OCI-LY7 (cell line): ENCODE measurements at regions not wholly inside any gene's neighbourhood (a gene's known extent, or its start where the extent isn't known, plus 50 kb on each side); places are given as distances from the start of the nearest gene placed in this dataset.

Experiments used
- BruUV-seq: library from RNA; stranded (reverse); fragments of 400-500 nt; replicated peaks from 2 replicates; lab custom pipeline; 2021; lab: Mats Ljungman, UMichigan
- CTCF ChIA-PET: fragments of 300-600 bp; sonication (Branson Sonifier 250); formaldehyde crosslinking; loops from one replicate; lab custom pipeline; 2022; ENCODE audit warnings: antibody characterized with exemption; ENCODE audit not compliant: unreplicated experiment; lab: Charles Lee
- POLR2A ChIA-PET: fragments of 300-600 bp; sonication (Branson Sonifier 250); formaldehyde crosslinking; loops from one replicate; lab custom pipeline; 2022; ENCODE audit warnings: antibody characterized with exemption; lab: Charles Lee
- DNase-seq: peaks from one replicate; pipeline ENCODE4 v3.0.0-alpha.2; 2015; ENCODE audit warnings: low spot score
- H2AFZ ChIP-seq: fragments of 200-600 bp; sonication (generic), shearing (Covaris generic); 2 replicates; pipeline ENCODE4 v1.6.1; 2014; ENCODE audit warnings: mild to moderate bottlenecking, antibody characterized with exemption, low read length, moderate library complexity
- H3K27ac ChIP-seq: fragments of 200-600 bp; sonication (generic); 2 replicates; pipeline ENCODE4 v1.5.1; 2014; ENCODE audit warnings: mixed run types, low read depth, mild to moderate bottlenecking, moderate library complexity, low read length, inconsistent platforms; ENCODE audit not compliant: poor library complexity, severe bottlenecking
- H3K36me3 ChIP-seq: fragments of 200-600 bp; sonication (generic); 2 replicates; pipeline ENCODE4 v1.6.1; 2014; ENCODE audit warnings: mild to moderate bottlenecking, antibody characterized with exemption, low read length, moderate library complexity, mixed read lengths; ENCODE audit not compliant: insufficient read depth
- H3K4me1 ChIP-seq: fragments of 200-600 bp; sonication (generic); 2 replicates; pipeline ENCODE4 v1.5.1; 2014; ENCODE audit warnings: mild to moderate bottlenecking, low read length; ENCODE audit not compliant: insufficient read depth, poor library complexity, severe bottlenecking
- H3K4me2 ChIP-seq: fragments of 200-600 bp; sonication (generic); 2 replicates; pipeline ENCODE4 v1.6.1; 2014; ENCODE audit warnings: mild to moderate bottlenecking, low read length
- H3K4me3 ChIP-seq: fragments of 200-600 bp; sonication (generic); 2 replicates; pipeline ENCODE4 v1.5.1; 2014; ENCODE audit warnings: mild to moderate bottlenecking, low read depth, low read length; ENCODE audit not compliant: poor library complexity, severe bottlenecking
- H3K79me2 ChIP-seq: fragments of 200-600 bp; sonication (generic); 2 replicates; pipeline ENCODE4 v1.6.1; 2016; ENCODE audit warnings: low read depth, mild to moderate bottlenecking, low read length, moderate library complexity, mixed read lengths; ENCODE audit not compliant: insufficient read depth
- H3K9me2 ChIP-seq: fragments of 200-600 bp; sonication (generic); 2 replicates; pipeline ENCODE4 v1.6.1; 2016; ENCODE audit warnings: mild to moderate bottlenecking, low read length, mixed read lengths; ENCODE audit not compliant: insufficient read depth
- H3K9me3 ChIP-seq: fragments of 200-600 bp; sonication (generic); 2 replicates; pipeline ENCODE4 v1.6.1; 2014; ENCODE audit warnings: mild to moderate bottlenecking, mixed run types, low read length, mixed read lengths
- H4K20me1 ChIP-seq: fragments of 200-600 bp; sonication (generic); 2 replicates; pipeline ENCODE4 v1.6.1; 2014; ENCODE audit warnings: mild to moderate bottlenecking, antibody characterized with exemption, low read length, moderate library complexity, mixed read lengths; ENCODE audit not compliant: insufficient read depth
- CTCF ChIP-seq: fragments of 200-600 bp; sonication (generic); conservative IDR thresholded peaks from 2 replicates; pipeline ENCODE4 v1.5.1; 2014; ENCODE audit warnings: mild to moderate bottlenecking, antibody characterized with exemption, low read length, moderate library complexity, mixed read lengths
- EZH2phosphoT487 ChIP-seq: fragments of 200-600 bp; sonication (generic); IDR thresholded peaks from 2 replicates; pipeline ENCODE4 v1.6.1; 2018; ENCODE audit warnings: low read depth, borderline replicate concordance, mild to moderate bottlenecking, mixed run types, antibody characterized with exemption, low read length, moderate library complexity, mixed read lengths
- intact Hi-C: fragments of 100-400 bp; cut with micrococcal nuclease; formaldehyde crosslinking; loops from one replicate; pipeline ENCODE4 v1.10.0; 2022; ENCODE audit not compliant: unreplicated experiment

GRCh38 chr4:189436207-189436606, 504.5 kb upstream of the FRG1 start:
- Histone ChIP-seq H2AFZ (no peak overlapping the region), H3K4me3 (no peak overlapping the region), H3K4me1 (no peaks in the 10 kb centered on the region), H3K79me2 (no peaks in the 10 kb centered on the region), H3K9me3 (no peaks in the 10 kb centered on the region), H3K4me2 (no peak overlapping the region), H4K20me1 (no peaks in the 10 kb centered on the region), H3K9me2 (no peaks in the 10 kb centered on the region), H3K27ac (no peak overlapping the region), H3K36me3 (no peaks in the 10 kb centered on the region)
- CTCF ChIA-PET, result no interaction called here
- POLR2A ChIA-PET, result no interaction called here
- TF ChIP-seq EZH2phosphoT487 (no peak), CTCF (peak; percentile 51)
- no TSS peak for BruUV-seq
- intact Hi-C loops, result no loop called here
- no peak for DNase-seq

GRCh38 chr4:189440716-189441115, 500.0 kb upstream of the FRG1 start:
- Histone ChIP-seq H3K4me2 (no peak overlapping the region), H3K9me3 (no peaks in the 10 kb centered on the region), H3K4me1 (no peaks in the 10 kb centered on the region), H2AFZ (no peak overlapping the region), H3K27ac (no peak overlapping the region), H3K9me2 (no peaks in the 10 kb centered on the region), H3K4me3 (no peak overlapping the region), H4K20me1 (no peaks in the 10 kb centered on the region), H3K79me2 (no peaks in the 10 kb centered on the region), H3K36me3 (no peaks in the 10 kb centered on the region)
- DNase-seq, result no peak
- ChIA-PET CTCF (no interaction called here), POLR2A (no interaction called here)
- intact Hi-C loops, result no loop called here
- TF ChIP-seq CTCF, result no peak
- TF ChIP-seq EZH2phosphoT487, result no peak
- no TSS peak for BruUV-seq

GRCh38 chr4:189443341-189443740, 497.3 kb upstream of the FRG1 start:
- Histone ChIP-seq H3K27ac (no peak overlapping the region), H3K4me3 (no peak overlapping the region), H3K4me2 (no peak overlapping the region), H3K79me2 (no peaks in the 10 kb centered on the region), H3K9me2 (no peaks in the 10 kb centered on the region), H3K9me3 (no peaks in the 10 kb centered on the region), H4K20me1 (no peaks in the 10 kb centered on the region), H3K4me1 (no peaks in the 10 kb centered on the region), H2AFZ (no peak overlapping the region), H3K36me3 (no peaks in the 10 kb centered on the region)
- no peak for DNase-seq
- CTCF ChIA-PET, result no interaction called here
- no TSS peak for BruUV-seq
- no peak for TF ChIP-seq CTCF
- TF ChIP-seq EZH2phosphoT487, result no peak
- intact Hi-C loops, result no loop called here
- POLR2A ChIA-PET, result no interaction called here
